ENCODE measurements at regions not wholly inside any gene's neighbourhood (a gene's known extent, or its start where the extent isn't known, plus 50 kb on each side); places are given as distances from the start of the nearest gene placed in this dataset.

DNA sequence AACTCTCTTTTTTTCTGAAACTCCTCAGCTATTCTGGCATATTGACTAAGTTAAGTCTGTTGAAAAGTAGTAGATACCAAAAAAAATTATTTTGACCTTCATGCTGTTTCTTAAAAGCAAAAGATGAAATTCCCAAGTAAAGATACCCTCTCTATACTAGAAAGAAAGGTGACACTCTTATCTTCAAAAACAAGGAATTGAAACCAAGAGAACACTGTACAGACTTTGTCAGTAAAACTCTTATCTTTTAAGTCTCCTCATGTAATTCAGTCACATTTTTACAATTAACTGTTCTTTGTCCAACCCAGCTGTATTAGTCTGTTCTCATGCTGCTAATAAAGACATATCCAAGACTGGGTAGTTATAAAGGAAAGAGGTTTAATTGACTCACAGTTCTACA lies 496.2 kb downstream of the LTN1 start:
- TF ChIP-seq, protein P1, sequence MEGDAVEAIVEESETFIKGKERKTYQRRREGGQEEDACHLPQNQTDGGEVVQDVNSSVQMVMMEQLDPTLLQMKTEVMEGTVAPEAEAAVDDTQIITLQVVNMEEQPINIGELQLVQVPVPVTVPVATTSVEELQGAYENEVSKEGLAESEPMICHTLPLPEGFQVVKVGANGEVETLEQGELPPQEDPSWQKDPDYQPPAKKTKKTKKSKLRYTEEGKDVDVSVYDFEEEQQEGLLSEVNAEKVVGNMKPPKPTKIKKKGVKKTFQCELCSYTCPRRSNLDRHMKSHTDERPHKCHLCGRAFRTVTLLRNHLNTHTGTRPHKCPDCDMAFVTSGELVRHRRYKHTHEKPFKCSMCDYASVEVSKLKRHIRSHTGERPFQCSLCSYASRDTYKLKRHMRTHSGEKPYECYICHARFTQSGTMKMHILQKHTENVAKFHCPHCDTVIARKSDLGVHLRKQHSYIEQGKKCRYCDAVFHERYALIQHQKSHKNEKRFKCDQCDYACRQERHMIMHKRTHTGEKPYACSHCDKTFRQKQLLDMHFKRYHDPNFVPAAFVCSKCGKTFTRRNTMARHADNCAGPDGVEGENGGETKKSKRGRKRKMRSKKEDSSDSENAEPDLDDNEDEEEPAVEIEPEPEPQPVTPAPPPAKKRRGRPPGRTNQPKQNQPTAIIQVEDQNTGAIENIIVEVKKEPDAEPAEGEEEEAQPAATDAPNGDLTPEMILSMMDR (IDR thresholded peaks at IDR 0.05), result no peak
- no peak for TF ChIP-seq EZH2 (IDR thresholded peaks at IDR 0.05; ENCODE audit: borderline replicate concordance, insufficient read depth, low read depth, low read length, poor library complexity, severe bottlenecking)
